ENCODE measurements at regions not wholly inside any gene's neighbourhood (a gene's known extent, or its start where the extent isn't known, plus 50 kb on each side); places are given as distances from the start of the nearest gene placed in this dataset.

GRCh38 chr3:26535151-26535550 is 87.4 kb upstream of the LRRC3B start:
- H3K27me3 ChIP-seq (ENCODE audit: low read depth): no peaks in the 10 kb centered on the region
- no peaks in the 10 kb centered on the region for H3K36me3 ChIP-seq
- no peaks in the 10 kb centered on the region for H3K9me3 ChIP-seq (replicated peaks)
- intact Hi-C loops (cut with micrococcal nuclease): no loop called here
- DNase-seq: no peak
- H3K4me3 ChIP-seq: no peak overlapping the region
- H3K27ac ChIP-seq (replicated peaks): no peak overlapping the region
- H3K4me1 ChIP-seq: no peaks in the 10 kb centered on the region
- TF ChIP-seq CTCF (IDR thresholded peaks at IDR 0.05; ENCODE audit: borderline replicate concordance): no peak

DNA sequence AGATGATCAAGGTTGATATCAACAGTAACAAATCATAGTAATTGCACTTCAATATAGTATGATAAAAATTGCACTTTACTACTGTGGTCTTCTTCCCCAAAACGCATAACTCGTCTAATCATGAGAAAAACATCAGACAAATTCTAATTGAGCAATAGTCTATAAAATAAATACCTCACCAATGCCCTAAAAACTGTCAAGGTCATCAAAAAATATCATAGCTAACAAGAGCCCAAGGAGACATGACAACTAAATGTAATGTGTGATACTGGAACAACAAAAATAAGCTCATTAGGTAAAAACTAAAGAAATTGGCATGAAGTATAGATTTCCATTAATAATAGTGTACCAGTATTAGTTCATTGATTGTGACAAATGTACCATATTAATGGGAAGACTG is 85.6 kb upstream of the LRRC3B start:
- no peak for TF ChIP-seq CTCF (IDR thresholded peaks at IDR 0.05; ENCODE audit: borderline replicate concordance)
- no peaks in the 10 kb centered on the region for H3K27me3 ChIP-seq (ENCODE audit: low read depth)
- H3K36me3 ChIP-seq: no peaks in the 10 kb centered on the region
- no peaks in the 10 kb centered on the region for H3K9me3 ChIP-seq (replicated peaks)
- H3K4me1 ChIP-seq: no peaks in the 10 kb centered on the region
- no peak overlapping the region for H3K27ac ChIP-seq (replicated peaks)
- H3K4me3 ChIP-seq: no peak overlapping the region
- intact Hi-C loops (cut with micrococcal nuclease): no loop called here
- no peak for DNase-seq

- no peaks in the 10 kb centered on the region for H3K4me1 ChIP-seq
- H3K36me3 ChIP-seq: no peaks in the 10 kb centered on the region
- no peak for DNase-seq
- TF ChIP-seq CTCF (IDR thresholded peaks at IDR 0.05; ENCODE audit: borderline replicate concordance): no peak
- no peak overlapping the region for H3K4me3 ChIP-seq
- intact Hi-C loops (cut with micrococcal nuclease): no loop called here
- no peaks in the 10 kb centered on the region for H3K27me3 ChIP-seq (ENCODE audit: low read depth)
- H3K27ac ChIP-seq (replicated peaks): no peak overlapping the region
- peaks cover 15% of the 10 kb centered on the region for H3K9me3 ChIP-seq (replicated peaks)
Observed at GRCh38 chr3:26550413-26550812, 72.2 kb upstream of the LRRC3B start.

DNA sequence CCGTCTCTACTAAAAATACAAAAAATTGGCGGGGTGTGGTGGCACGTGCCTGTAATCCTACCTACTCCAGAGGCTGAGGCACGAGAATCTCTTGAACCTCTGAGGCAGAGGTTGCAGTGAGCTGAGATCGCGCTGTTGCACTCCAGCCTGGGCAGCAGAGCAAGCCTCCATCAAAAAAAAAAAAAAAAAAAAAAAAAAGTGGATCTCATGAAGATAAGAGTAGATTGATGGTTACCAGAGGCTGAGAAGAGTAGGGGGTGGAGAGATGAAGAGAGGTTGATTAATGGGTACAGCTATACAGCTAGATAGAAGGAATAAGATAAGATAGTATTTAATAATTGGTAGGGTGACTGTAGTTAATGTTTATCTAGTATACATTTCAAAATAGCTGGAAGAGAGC is 65.9 kb upstream of the LRRC3B start:
- Histone ChIP-seq H3K4me1 (no peaks in the 10 kb centered on the region), H3K27ac (replicated peaks) (no peak overlapping the region), H3K36me3 (no peaks in the 10 kb centered on the region), H3K27me3 (ENCODE audit: low read depth) (no peaks in the 10 kb centered on the region), H3K4me3 (no peak overlapping the region), H3K9me3 (replicated peaks) (peaks cover 15% of the 10 kb centered on the region)
- intact Hi-C loops (cut with micrococcal nuclease): no loop called here
- DNase-seq: no peak
- TF ChIP-seq CTCF (IDR thresholded peaks at IDR 0.05; ENCODE audit: borderline replicate concordance): no peak

DNA sequence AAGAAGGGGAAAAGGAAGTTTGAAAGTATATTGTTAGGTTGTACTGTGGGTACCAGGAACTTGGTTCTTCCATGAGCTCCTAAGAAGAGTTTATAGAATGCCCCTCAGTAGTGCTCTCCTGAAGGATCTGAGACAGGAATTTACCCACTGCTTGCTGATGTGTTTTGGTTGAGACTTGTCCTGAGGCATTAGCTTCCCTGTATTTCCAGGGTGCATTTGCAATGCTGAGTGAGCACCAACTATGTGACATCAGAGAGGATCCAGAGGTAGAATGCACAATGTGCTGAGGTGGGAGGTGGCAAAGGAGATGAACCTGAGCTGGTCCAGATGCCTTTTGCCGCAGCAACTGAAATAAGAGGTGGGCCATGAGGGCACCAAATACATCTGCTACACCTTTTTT is 64.3 kb upstream of the LRRC3B start:
- Histone ChIP-seq H3K36me3 (no peaks in the 10 kb centered on the region), H3K9me3 (replicated peaks) (peaks cover 10% of the 10 kb centered on the region), H3K4me3 (no peak overlapping the region), H3K27me3 (ENCODE audit: low read depth) (no peaks in the 10 kb centered on the region), H3K27ac (replicated peaks) (no peak overlapping the region), H3K4me1 (no peaks in the 10 kb centered on the region)
- no peak for TF ChIP-seq CTCF (IDR thresholded peaks at IDR 0.05; ENCODE audit: borderline replicate concordance)
- no peak for DNase-seq
- intact Hi-C loops (cut with micrococcal nuclease): no loop called here

DNA sequence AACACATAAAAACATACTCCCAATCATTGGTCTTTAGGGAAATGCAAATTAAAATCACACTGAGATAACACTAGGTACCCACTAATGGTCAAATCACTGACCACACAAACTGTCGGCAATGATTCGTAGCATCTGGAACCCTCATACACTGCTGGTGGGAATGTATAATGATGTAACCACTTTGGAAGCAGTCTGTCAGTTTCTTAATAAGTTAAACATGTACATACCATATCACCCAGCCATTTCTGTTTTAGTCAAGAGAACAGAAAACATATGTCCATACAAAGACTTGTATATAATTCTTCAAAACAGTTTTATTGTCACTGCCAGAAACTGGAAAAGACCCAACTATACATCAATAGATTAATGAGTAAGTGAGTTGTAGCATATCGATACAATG is 63.3 kb upstream of the LRRC3B start:
- Histone ChIP-seq H3K36me3 (no peaks in the 10 kb centered on the region), H3K27ac (replicated peaks) (no peak overlapping the region), H3K4me1 (no peaks in the 10 kb centered on the region), H3K27me3 (ENCODE audit: low read depth) (no peaks in the 10 kb centered on the region), H3K9me3 (replicated peaks) (peaks cover under 1% of the 10 kb centered on the region), H3K4me3 (no peak overlapping the region)
- intact Hi-C loops (cut with micrococcal nuclease): no loop called here
- no peak for TF ChIP-seq CTCF (IDR thresholded peaks at IDR 0.05; ENCODE audit: borderline replicate concordance)
- no peak for DNase-seq
